K562 (cell line): ENCODE measurements at regions not wholly inside any gene's neighbourhood (a gene's known extent, or its start where the extent isn't known, plus 50 kb on each side); places are given as distances from the start of the nearest gene placed in this dataset.

Source experiments
- ARHGAP35 ChIP-seq: fragments of 450-650 bp; IDR thresholded peaks from 2 replicates; pipeline ENCODE4 v1.6.1; 2018; ENCODE audit not compliant: partially characterized antibody
- EZH2 ChIP-seq: IDR thresholded peaks from 2 replicates; pipeline ENCODE4 v1.6.1; 2012; ENCODE audit warnings: low read depth, mild to moderate bottlenecking, inconsistent platforms, low read length, borderline replicate concordance
- ZNF274 ChIP-seq: IDR thresholded peaks from 2 replicates; pipeline ENCODE4 v1.6.1; 2011; ENCODE audit warnings: low read depth, mild to moderate bottlenecking, low read length, moderate library complexity, borderline replicate concordance
- TF ChIP-seq, protein P1 (sequence below): fragments of 250-450 bp; sonication (Bioruptor Pico); IDR thresholded peaks from 2 replicates; pipeline ENCODE4 v1.8.0; 2022; ENCODE audit warnings: inconsistent platforms
- TF ChIP-seq, protein P2 (sequence below): fragments of 250-450 bp; sonication (Bioruptor Pico); IDR thresholded peaks from 2 replicates; pipeline ENCODE4 v1.5.0; 2022; ENCODE audit warnings: mild to moderate bottlenecking

DNA sequence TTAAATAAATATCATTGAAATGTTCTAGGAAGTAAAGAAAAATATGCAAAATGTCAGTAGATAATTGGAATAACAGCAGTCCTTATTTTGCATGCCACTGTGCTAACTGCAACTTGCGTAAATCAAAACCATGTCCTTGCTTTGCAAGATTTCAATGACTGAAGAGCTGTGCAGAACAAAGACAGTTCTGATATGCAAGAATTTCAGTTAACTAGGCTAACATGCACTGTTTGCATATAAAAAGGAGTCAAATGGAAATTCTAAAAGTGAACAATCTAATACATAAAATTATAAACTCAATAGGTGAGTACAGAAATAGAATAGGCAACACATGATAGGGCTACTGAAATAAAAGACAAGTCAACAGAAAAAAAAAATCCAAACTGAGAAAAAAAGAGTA, 1844.6 kb upstream of the NUDT12 start:
- no peak for TF ChIP-seq ZNF274
- TF ChIP-seq, protein P1, sequence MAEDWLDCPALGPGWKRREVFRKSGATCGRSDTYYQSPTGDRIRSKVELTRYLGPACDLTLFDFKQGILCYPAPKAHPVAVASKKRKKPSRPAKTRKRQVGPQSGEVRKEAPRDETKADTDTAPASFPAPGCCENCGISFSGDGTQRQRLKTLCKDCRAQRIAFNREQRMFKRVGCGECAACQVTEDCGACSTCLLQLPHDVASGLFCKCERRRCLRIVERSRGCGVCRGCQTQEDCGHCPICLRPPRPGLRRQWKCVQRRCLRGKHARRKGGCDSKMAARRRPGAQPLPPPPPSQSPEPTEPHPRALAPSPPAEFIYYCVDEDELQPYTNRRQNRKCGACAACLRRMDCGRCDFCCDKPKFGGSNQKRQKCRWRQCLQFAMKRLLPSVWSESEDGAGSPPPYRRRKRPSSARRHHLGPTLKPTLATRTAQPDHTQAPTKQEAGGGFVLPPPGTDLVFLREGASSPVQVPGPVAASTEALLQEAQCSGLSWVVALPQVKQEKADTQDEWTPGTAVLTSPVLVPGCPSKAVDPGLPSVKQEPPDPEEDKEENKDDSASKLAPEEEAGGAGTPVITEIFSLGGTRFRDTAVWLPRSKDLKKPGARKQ (CRISPR knock-in tag), result no peak
- TF ChIP-seq EZH2, result no peak
- TF ChIP-seq ARHGAP35, result no peak
- TF ChIP-seq, protein P2, sequence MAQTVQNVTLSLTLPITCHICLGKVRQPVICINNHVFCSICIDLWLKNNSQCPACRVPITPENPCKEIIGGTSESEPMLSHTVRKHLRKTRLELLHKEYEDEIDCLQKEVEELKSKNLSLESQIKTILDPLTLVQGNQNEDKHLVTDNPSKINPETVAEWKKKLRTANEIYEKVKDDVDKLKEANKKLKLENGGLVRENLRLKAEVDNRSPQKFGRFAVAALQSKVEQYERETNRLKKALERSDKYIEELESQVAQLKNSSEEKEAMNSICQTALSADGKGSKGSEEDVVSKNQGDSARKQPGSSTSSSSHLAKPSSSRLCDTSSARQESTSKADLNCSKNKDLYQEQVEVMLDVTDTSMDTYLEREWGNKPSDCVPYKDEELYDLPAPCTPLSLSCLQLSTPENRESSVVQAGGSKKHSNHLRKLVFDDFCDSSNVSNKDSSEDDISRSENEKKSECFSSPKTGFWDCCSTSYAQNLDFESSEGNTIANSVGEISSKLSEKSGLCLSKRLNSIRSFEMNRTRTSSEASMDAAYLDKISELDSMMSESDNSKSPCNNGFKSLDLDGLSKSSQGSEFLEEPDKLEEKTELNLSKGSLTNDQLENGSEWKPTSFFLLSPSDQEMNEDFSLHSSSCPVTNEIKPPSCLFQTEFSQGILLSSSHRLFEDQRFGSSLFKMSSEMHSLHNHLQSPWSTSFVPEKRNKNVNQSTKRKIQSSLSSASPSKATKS (CRISPR knock-in tag), result no peak
